G401.6 (cell line): ENCODE measurements at regions not wholly inside any gene's neighbourhood (a gene's known extent, or its start where the extent isn't known, plus 50 kb on each side); places are given as distances from the start of the nearest gene placed in this dataset.
"Not testable (repeated sequence)": the region's sequence is repeated elsewhere in the genome, so short reads cannot be mapped to it uniquely, and the experiment has no call there.

Experiments used
- FAIRE-seq: peaks from 2 replicates; lab custom pipeline; 2012; peaks lifted over from hg19 to GRCh38; lab: Jason Lieb, UNC

GRCh38 chr13:62473944-62474237 lies 1058.2 kb upstream of the PCDH20 start:
- no peak for FAIRE-seq

GRCh38 chr13:62473190-62473943 lies 1057.7 kb upstream of the PCDH20 start:
- no peak for FAIRE-seq

- FAIRE-seq = no peak
Observed at GRCh38 chr13:62453761-62454160, 1038.1 kb upstream of the PCDH20 start.

- FAIRE-seq = no peak
Observed at GRCh38 chr13:62450759-62451158, 1035.1 kb upstream of the PCDH20 start.

GRCh38 chr13:62447771-62448382 lies 1032.2 kb upstream of the PCDH20 start:
- not testable (repeated sequence) for FAIRE-seq

- FAIRE-seq = no peak
Observed at GRCh38 chr13:62444805-62445204, 1029.2 kb upstream of the PCDH20 start.

GRCh38 chr13:62434081-62434480 lies 1018.4 kb upstream of the PCDH20 start:
- no peak for FAIRE-seq

- FAIRE-seq = no peak
Observed at GRCh38 chr13:62433660-62434059, 1018.0 kb upstream of the PCDH20 start.

GRCh38 chr13:62432906-62433305 lies 1017.3 kb upstream of the PCDH20 start:
- FAIRE-seq = no peak

- FAIRE-seq = no peak
Observed at GRCh38 chr13:62432295-62432694, 1016.6 kb upstream of the PCDH20 start.

GRCh38 chr13:62431852-62432251 lies 1016.2 kb upstream of the PCDH20 start:
- no peak for FAIRE-seq

- peak; percentile 48 for FAIRE-seq
Observed at GRCh38 chr13:62418872-62419271, 1003.2 kb upstream of the PCDH20 start.

GRCh38 chr13:62418376-62418775 lies 1002.7 kb upstream of the PCDH20 start:
- FAIRE-seq = no peak

- FAIRE-seq = no peak
Observed at GRCh38 chr13:62407871-62408270, 992.2 kb upstream of the PCDH20 start.

- no peak for FAIRE-seq
Observed at GRCh38 chr13:62388515-62388914, 972.9 kb upstream of the PCDH20 start.

GRCh38 chr13:62387647-62388046 lies 972.0 kb upstream of the PCDH20 start:
- FAIRE-seq = peak; percentile 99

GRCh38 chr13:62379241-62379640 lies 963.6 kb upstream of the PCDH20 start:
- FAIRE-seq = not testable (repeated sequence)

GRCh38 chr13:62377838-62378237 lies 962.2 kb upstream of the PCDH20 start:
- no peak for FAIRE-seq

- FAIRE-seq = peak; percentile 47
Observed at GRCh38 chr13:62375653-62376052, 960.0 kb upstream of the PCDH20 start.

GRCh38 chr13:62371737-62372136 lies 956.1 kb upstream of the PCDH20 start:
- peak; percentile 91 for FAIRE-seq

GRCh38 chr13:62367971-62368370 lies 952.3 kb upstream of the PCDH20 start:
- not testable (repeated sequence) for FAIRE-seq

GRCh38 chr13:62360609-62361008 lies 945.0 kb upstream of the PCDH20 start:
- FAIRE-seq = no peak

- no peak for FAIRE-seq
Observed at GRCh38 chr13:62358646-62358932, 942.9 kb upstream of the PCDH20 start.

- peak; percentile 95 for FAIRE-seq
Observed at GRCh38 chr13:62357887-62358645, 942.4 kb upstream of the PCDH20 start.
